Effector memory CD8-positive, alpha-beta T cell (primary cell): ENCODE measurements at regions not wholly inside any gene's neighbourhood (a gene's known extent, or its start where the extent isn't known, plus 50 kb on each side); places are given as distances from the start of the nearest gene placed in this dataset.
"Not testable (repeated sequence)": the region's sequence is repeated elsewhere in the genome, so short reads cannot be mapped to it uniquely, and the experiment has no call there.

Source experiments
- ATAC-seq: fragments of 150-1000 bp; cut with Tn5 transposase; replicated peaks from 2 replicates; pipeline ENCODE4 v1.10.0; 2021; ENCODE audit warnings: mild to moderate bottlenecking, moderate library complexity
- DNase-seq, 3 experiments: peaks; one replicate each; pipeline ENCODE4 v3.0.0; 2021
- H3K27ac Mint-ChIP-seq, 2 donors: one replicate each; pipeline ENCODE4 v1.8.0; 2022; ENCODE audit warnings: mild to moderate bottlenecking in 2 of 2, mixed read lengths in 2 of 2, moderate library complexity in 2 of 2
- H3K27me3 Mint-ChIP-seq, 2 donors: one replicate each; pipeline ENCODE4 v1.8.0; 2022; ENCODE audit warnings: mixed read lengths in 2 of 2
- H3K36me3 Mint-ChIP-seq: one replicate; pipeline ENCODE4 v1.8.0; 2022; ENCODE audit warnings: mild to moderate bottlenecking, moderate library complexity, mixed read lengths; ENCODE audit not compliant: insufficient read depth
- H3K4me1 Mint-ChIP-seq, 2 donors: one replicate each; pipeline ENCODE4 v1.8.0; 2022; ENCODE audit warnings: low read depth in 2 of 2, mixed read lengths in 2 of 2
- H3K4me3 Mint-ChIP-seq, 2 donors: one replicate each; pipeline ENCODE4 v1.8.0; 2022; ENCODE audit warnings: mild to moderate bottlenecking in 2 of 2, mixed read lengths in 2 of 2, moderate library complexity in 2 of 2
- H3K9me3 Mint-ChIP-seq, 2 donors: one replicate each; pipeline ENCODE4 v1.8.0; 2022; ENCODE audit warnings: mixed read lengths in 2 of 2

DNA sequence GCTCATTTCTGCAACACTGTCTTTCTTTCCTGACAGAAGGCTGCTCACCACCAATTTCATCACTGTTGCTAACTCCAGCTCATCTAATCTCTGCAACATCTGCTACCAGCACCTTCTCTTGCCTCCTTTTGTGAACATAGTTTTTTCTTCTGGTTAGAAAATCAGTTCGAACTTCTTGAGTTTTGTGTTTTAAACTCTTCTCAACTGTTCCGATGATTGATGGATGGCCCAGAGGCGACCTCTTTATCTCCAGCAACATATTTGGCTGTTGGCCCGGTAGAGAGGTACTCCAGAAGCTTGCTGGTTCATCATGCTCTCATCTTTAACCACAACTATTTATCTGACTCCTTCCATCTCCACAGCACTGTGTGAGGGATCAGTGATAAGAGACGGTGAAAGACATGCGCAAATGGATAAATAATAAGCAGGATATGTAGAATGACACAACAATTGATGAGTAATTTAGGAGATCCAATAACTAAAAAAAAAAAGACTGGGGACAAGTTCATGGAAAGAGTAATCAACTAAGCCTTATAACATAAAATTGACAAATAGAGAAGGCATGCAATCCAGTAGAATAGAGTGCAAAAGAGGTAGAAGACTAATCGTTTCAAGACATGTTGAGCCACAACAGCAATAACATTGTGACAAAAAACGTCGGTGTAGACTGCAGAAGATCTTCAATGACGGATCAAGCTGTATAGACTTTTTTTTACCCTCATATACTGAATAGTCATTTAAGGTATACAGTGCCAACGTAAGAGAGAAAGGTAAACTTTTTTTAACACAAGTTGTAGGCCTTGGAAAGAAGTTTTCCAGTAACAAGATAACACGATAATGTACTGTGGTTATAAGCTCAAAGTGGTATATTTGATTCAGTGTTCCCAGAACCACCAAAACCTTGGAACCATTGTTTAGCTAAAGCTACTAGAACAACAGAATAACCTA is 152.2 kb downstream of the CRPPA start:
- no peak overlapping the region for H3K4me3 Mint-ChIP-seq
- H3K4me1 Mint-ChIP-seq, result peaks cover 0 to 3% of the 10 kb centered on the region in 2 donors
- no peaks in the 10 kb centered on the region for H3K9me3 Mint-ChIP-seq
- ATAC-seq, result no peak
- H3K27me3 Mint-ChIP-seq, result no peaks in the 10 kb centered on the region
- H3K27ac Mint-ChIP-seq, result no peak overlapping the region
- no peaks in the 10 kb centered on the region for H3K36me3 Mint-ChIP-seq
- no peak for DNase-seq

DNA sequence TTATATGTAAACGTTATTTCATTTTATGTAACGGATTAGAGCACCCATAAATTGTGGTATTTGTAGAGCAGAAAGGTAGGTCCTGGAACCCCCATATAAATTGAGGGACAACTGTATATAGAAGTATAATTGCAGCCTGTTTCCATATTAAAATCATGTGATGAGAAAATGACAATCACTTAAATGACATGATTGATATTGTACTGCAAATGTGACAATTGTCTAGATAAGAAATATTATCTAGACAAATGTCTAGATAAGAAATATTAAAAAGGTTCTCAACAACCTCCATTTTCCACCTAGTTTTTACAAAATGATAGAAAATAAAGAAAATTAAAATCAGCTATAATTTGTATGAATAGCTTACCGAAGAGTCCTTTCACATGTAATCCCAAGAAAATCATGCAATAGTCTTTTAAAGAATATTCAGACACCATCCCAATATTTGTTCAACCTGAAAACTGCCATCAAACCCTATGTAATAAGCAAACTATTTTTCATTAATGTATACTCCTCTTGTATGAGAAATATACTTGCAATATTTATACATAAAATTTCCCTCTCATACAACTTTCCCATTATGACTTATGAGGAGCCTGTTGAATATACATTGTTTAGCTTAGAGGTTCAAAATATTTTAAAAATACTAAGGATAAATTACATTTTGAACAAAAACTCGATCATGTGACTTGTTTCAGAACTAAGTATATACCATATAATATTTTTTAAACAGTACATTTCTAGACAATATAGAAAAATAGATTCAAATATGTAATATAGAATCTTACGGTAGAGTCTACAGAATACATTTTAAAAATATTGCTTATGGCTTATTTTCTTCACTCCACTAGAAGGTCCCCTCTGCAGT is 153.2 kb downstream of the CRPPA start:
- Mint-ChIP-seq H3K4me1 (peaks cover 0 to 3% of the 10 kb centered on the region in 2 donors), H3K27me3 (no peaks in the 10 kb centered on the region), H3K36me3 (no peaks in the 10 kb centered on the region), H3K9me3 (no peaks in the 10 kb centered on the region), H3K27ac (no peak overlapping the region), H3K4me3 (no peak overlapping the region)
- no peak for ATAC-seq
- no peak for DNase-seq

DNA sequence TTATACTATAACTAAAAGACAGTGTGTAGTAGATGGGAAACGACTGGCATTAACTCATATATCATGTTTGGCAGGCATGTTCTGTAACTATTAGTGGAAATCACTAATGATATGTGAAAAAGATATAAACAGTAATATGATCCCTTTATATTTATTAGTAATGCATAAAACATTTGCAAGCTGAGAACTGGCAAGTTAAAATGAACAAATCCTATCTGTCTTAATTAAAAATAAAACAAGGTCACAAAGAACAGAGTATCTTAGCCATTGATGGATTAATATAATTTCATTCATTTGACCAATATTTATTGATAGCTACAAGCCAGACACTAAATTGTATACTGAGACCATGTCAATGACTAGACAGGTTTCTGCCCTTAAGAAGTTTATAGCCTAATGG is 154.5 kb downstream of the CRPPA start:
- Mint-ChIP-seq H3K4me1 (peaks cover 0 to 3% of the 10 kb centered on the region in 2 donors), H3K9me3 (no peaks in the 10 kb centered on the region), H3K27me3 (no peaks in the 10 kb centered on the region), H3K27ac (no peak overlapping the region), H3K4me3 (no peak overlapping the region), H3K36me3 (no peaks in the 10 kb centered on the region)
- no peak for DNase-seq
- ATAC-seq, result no peak

DNA sequence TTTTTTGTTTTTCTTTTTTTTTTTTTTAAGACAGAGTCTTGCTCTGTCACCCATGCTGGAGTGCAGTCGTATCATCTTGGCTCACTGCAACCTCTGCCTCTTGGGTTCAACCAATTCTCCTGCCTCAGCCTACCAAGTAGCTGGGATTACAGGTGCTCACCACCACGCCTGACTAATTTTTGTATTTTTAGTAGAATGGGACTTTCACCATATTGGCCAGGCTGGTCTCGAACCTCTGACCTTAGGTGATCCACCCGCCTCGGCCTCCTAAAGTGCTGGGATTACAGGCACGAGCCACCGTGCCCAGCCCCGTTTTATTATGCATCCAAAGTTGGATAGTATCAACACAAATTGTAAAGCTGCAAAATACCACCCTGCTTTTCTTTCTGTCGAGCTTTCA is 154.9 kb downstream of the CRPPA start:
- not testable (repeated sequence) for DNase-seq, H3K4me3 Mint-ChIP-seq, H3K36me3 Mint-ChIP-seq, H3K27ac Mint-ChIP-seq, H3K9me3 Mint-ChIP-seq, H3K4me1 Mint-ChIP-seq, ATAC-seq, H3K27me3 Mint-ChIP-seq

- Mint-ChIP-seq H3K4me1 (peaks cover 0 to 3% of the 10 kb centered on the region in 2 donors), H3K36me3 (no peaks in the 10 kb centered on the region), H3K4me3 (no peak overlapping the region), H3K27ac (no peak overlapping the region), H3K27me3 (no peaks in the 10 kb centered on the region), H3K9me3 (no peaks in the 10 kb centered on the region)
- ATAC-seq, result no peak
- DNase-seq, result no peak
Measured at GRCh38 chr7:16265863-16266458, 155.4 kb downstream of the CRPPA start.

GRCh38 chr7:16264823-16265804 is 156.2 kb downstream of the CRPPA start:
- H3K27me3 Mint-ChIP-seq, result no peaks in the 10 kb centered on the region
- DNase-seq, result no peak
- ATAC-seq, result no peak
- no peaks in the 10 kb centered on the region for H3K9me3 Mint-ChIP-seq
- no peak overlapping the region for H3K4me3 Mint-ChIP-seq
- no peak overlapping the region for H3K27ac Mint-ChIP-seq
- H3K4me1 Mint-ChIP-seq, result no peaks in the 10 kb centered on the region
- no peaks in the 10 kb centered on the region for H3K36me3 Mint-ChIP-seq

DNA sequence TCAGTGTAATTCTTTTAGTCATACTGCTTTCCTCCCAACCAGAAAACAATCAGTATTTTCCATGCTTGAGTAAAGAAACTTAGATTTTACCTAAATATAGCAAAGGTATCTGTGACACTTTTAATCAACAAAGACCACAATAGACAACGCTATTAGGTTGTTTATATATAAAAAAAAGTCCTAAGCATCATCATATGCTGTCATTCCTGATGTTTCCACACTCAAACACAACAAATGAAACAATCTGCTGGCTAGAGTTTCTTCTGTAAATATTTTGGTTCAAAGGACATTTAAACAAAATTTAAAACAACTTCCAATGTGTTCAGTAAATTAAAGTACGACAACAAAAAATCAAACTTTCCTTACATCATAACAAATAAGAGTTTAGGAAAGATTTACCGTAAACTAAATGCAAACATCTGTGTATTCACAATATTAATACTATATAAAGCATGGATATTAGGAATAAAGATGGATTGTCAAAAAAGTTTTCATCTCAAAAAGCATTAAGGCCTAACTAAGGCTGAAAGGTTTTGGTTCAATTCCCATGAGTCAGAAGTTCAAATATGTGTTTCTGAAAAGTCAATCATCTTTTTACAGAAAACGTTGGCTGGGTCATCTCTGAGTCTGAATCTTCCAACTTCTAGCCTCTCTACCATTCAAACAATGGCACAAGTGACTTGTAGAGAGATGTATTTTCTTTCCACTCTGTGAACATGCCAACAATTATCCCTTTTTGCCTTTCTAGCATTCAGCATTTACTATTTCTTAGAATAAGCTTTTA is 157.1 kb downstream of the CRPPA start:
- Mint-ChIP-seq H3K4me3 (no peak overlapping the region), H3K36me3 (no peaks in the 10 kb centered on the region), H3K4me1 (no peaks in the 10 kb centered on the region), H3K27me3 (no peaks in the 10 kb centered on the region), H3K27ac (no peak overlapping the region), H3K9me3 (no peaks in the 10 kb centered on the region)
- DNase-seq (no peak), ATAC-seq (no peak)

- not testable (repeated sequence) for H3K27ac Mint-ChIP-seq, ATAC-seq
Measured at GRCh38 chr7:16263377-16263776, 158.0 kb downstream of the CRPPA start.

DNA sequence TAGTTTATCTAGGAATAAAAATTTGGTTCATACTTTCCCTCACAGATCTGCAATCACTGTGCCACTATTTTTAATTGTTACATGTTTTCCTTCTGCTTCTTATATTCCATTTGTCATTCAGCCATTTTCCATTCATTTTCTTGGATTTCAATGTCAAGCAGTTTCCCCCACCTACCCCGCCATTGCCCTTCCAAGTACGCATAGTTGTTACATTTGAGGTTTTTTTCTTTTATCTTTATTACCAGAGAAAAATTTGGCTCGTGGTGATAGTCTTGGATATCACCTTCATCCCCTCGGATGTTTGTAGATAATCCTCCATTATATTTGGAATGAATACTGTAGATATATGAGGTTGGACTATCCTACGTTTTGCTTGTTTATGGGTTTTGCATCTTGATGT is 159.7 kb downstream of the CRPPA start:
- no peaks in the 10 kb centered on the region for H3K27me3 Mint-ChIP-seq
- no peak overlapping the region for H3K27ac Mint-ChIP-seq
- DNase-seq (no peak), ATAC-seq (no peak)
- no peaks in the 10 kb centered on the region for H3K9me3 Mint-ChIP-seq
- no peaks in the 10 kb centered on the region for H3K4me1 Mint-ChIP-seq
- no peaks in the 10 kb centered on the region for H3K36me3 Mint-ChIP-seq
- no peak overlapping the region for H3K4me3 Mint-ChIP-seq

More at GRCh38 chr7:16263377-16263776, 158.0 kb downstream of the CRPPA start:
- H3K9me3 Mint-ChIP-seq, H3K4me1 Mint-ChIP-seq, H3K36me3 Mint-ChIP-seq, H3K27me3 Mint-ChIP-seq, H3K4me3 Mint-ChIP-seq, DNase-seq: not testable (repeated sequence)

GRCh38 chr7:16261100-16261499 is 160.2 kb downstream of the CRPPA start:
- ATAC-seq (no peak), DNase-seq (no peak)
- Mint-ChIP-seq H3K27me3 (no peaks in the 10 kb centered on the region), H3K4me3 (no peak overlapping the region), H3K27ac (no peak overlapping the region), H3K9me3 (no peaks in the 10 kb centered on the region), H3K36me3 (no peaks in the 10 kb centered on the region), H3K4me1 (no peaks in the 10 kb centered on the region)

GRCh38 chr7:16260236-16260728 is 161.1 kb downstream of the CRPPA start:
- Mint-ChIP-seq H3K27me3 (no peaks in the 10 kb centered on the region), H3K4me3 (no peak overlapping the region), H3K27ac (no peak overlapping the region), H3K4me1 (no peaks in the 10 kb centered on the region), H3K36me3 (no peaks in the 10 kb centered on the region), H3K9me3 (no peaks in the 10 kb centered on the region)
- ATAC-seq (no peak), DNase-seq (no peak)

DNA sequence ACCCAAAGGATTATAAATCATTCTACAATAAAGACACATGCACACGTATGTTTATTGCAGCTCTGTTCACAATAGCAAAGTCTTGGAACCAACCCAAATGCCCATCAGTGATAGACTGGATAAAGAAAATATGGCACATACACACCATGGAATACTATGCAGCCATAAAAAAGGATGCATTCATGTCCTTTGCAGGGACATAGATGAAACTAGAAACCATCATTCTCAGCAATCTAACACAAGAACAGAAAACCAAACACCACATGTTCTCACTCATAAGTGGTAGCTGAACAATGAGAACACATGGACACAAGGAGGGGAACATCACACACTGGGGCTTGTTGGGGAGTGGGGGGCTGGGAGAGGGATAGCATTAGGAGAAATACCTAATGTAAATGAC is 164.9 kb downstream of the CRPPA start:
- H3K27me3 Mint-ChIP-seq, H3K36me3 Mint-ChIP-seq, DNase-seq, H3K4me1 Mint-ChIP-seq, H3K4me3 Mint-ChIP-seq, ATAC-seq, H3K27ac Mint-ChIP-seq: not testable (repeated sequence)
- H3K9me3 Mint-ChIP-seq, result peaks cover 0 to 14% of the 10 kb centered on the region in 2 donors
